Vagina (tissue), 2 donors: ENCODE measurements at regions not wholly inside any gene's neighbourhood (a gene's known extent, or its start where the extent isn't known, plus 50 kb on each side); places are given as distances from the start of the nearest gene placed in this dataset.

Experiments used
- CTCF ChIP-seq, 3 experiments: fragments of 450-650 bp in 2 of 3; fragments of 200-600 bp in 1 of 3; sonication (generic) in 1 of 3; IDR thresholded peaks; one replicate each; pipeline ENCODE4 v1.5.1; 2017 to 2019; ENCODE audit warnings: antibody characterized with exemption in 3 of 3, mild to moderate bottlenecking in 2 of 3, moderate library complexity in 2 of 3
- POLR2A ChIP-seq, 2 donors: fragments of 450-650 bp; IDR thresholded peaks; one replicate each; pipeline ENCODE4 v1.6.1; 2017; ENCODE audit warnings: antibody characterized with exemption in 2 of 2, mild to moderate bottlenecking in 2 of 2, moderate library complexity in 2 of 2
- POLR2AphosphoS5 ChIP-seq, 2 donors: sonication (generic); formaldehyde crosslinking; IDR thresholded peaks; one replicate each; pipeline ENCODE4 v1.9.0; 2017; ENCODE audit warnings: antibody characterized with exemption in 2 of 2, mild to moderate bottlenecking in 2 of 2, low read depth in 1 of 2; ENCODE audit not compliant: insufficient read depth in 1 of 2

GRCh38 chr5:85500869-85501268 is 1116.2 kb upstream of the EDIL3 start:
- no peak for TF ChIP-seq CTCF (IDR thresholded peaks at IDR 0.05)
- no peak for TF ChIP-seq POLR2AphosphoS5 (IDR thresholded peaks at IDR 0.05; ENCODE audit: insufficient read depth in 1 of 2, low read depth in 1 of 2)
- no peak for TF ChIP-seq POLR2A (IDR thresholded peaks at IDR 0.05)
